BLaER1 treated with 17β-estradiol and CSF1 and Interleukin-3, amounts not matched to agents 10 nM and 100 nM (cell line): ENCODE measurements at regions not wholly inside any gene's neighbourhood (a gene's known extent, or its start where the extent isn't known, plus 50 kb on each side); places are given as distances from the start of the nearest gene placed in this dataset.

Source experiments
- H3K27ac ChIP-seq, 11 experiments: shearing (Covaris generic); formaldehyde crosslinking; 2 replicates each; pipeline ENCODE4 v1.8.1; 2022
- H3K27me3 ChIP-seq, 11 experiments: shearing (Covaris generic); formaldehyde crosslinking; 2 replicates each; pipeline ENCODE4 v1.8.1; 2022
- H3K36me3 ChIP-seq, 11 experiments: shearing (Covaris generic); formaldehyde crosslinking; 2 replicates each; pipeline ENCODE4 v1.8.1; 2022
- H3K4me1 ChIP-seq, 10 experiments: shearing (Covaris generic); formaldehyde crosslinking; 2 replicates each; pipeline ENCODE4 v1.8.1; 2022
- H3K4me2 ChIP-seq, 11 experiments: shearing (Covaris generic); formaldehyde crosslinking; 2 replicates each; pipeline ENCODE4 v1.8.1; 2022
- H3K4me3 ChIP-seq, 10 experiments: shearing (Covaris generic); formaldehyde crosslinking; 2 replicates each; pipeline ENCODE4 v1.8.1; 2022
- H3K9ac ChIP-seq, 11 experiments: shearing (Covaris generic); formaldehyde crosslinking; 2 replicates each; pipeline ENCODE4 v1.8.1; 2022
- H3K9me3 ChIP-seq, 11 experiments: shearing (Covaris generic); formaldehyde crosslinking; replicated peaks in 1 of 11; 2 replicates each; pipeline ENCODE4 v1.8.1; 2022
- H4K20me1 ChIP-seq, 11 experiments: shearing (Covaris generic); formaldehyde crosslinking; 2 replicates each; pipeline ENCODE4 v1.8.1; 2022
- Cebpa-rat ChIP-seq, 11 experiments: shearing (Covaris generic); IDR thresholded peaks; 2 replicates each; pipeline ENCODE4 v1.8.1; 2022

DNA sequence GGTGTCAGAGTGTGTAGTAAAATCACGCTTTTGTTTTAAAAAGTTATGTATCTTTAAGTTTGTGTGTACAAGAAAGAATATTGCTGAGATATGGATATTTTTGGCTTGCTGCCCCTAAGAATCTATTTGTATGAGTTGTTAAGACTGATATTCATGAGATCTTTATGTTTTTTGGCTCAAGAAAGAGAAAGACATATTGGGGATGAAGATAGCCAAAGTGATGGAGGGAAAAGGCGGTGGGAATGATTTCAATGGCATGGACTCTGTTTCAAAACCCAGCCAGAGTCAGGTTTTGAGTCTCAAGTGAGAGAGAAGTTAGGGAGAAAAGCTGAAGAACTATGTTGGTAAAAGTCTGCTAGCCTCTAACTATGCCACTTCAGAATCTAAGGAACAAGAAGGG, 351.7 kb downstream of the PBX1 start:
- Histone ChIP-seq H3K4me3 (no peak overlapping the region), H3K4me1 (no peaks in the 10 kb centered on the region), H3K9me3 (no peaks in the 10 kb centered on the region), H4K20me1 (no peaks in the 10 kb centered on the region), H3K36me3 (no peaks in the 10 kb centered on the region), H3K27me3 (no peaks in the 10 kb centered on the region), H3K4me2 (no peak overlapping the region), H3K9ac (no peak overlapping the region), H3K27ac (no peak overlapping the region)
- TF ChIP-seq Cebpa-rat (IDR thresholded peaks at IDR 0.05): no peak

- TF ChIP-seq Cebpa-rat (IDR thresholded peaks at IDR 0.05): no peak
- no peak overlapping the region for H3K4me3 ChIP-seq
- no peak overlapping the region for H3K9ac ChIP-seq
- no peaks in the 10 kb centered on the region for H3K4me1 ChIP-seq
- no peak overlapping the region for H3K4me2 ChIP-seq
- H3K9me3 ChIP-seq: no peaks in the 10 kb centered on the region
- no peaks in the 10 kb centered on the region for H4K20me1 ChIP-seq
- H3K27me3 ChIP-seq: no peaks in the 10 kb centered on the region
- H3K36me3 ChIP-seq: no peaks in the 10 kb centered on the region
- H3K27ac ChIP-seq: no peak overlapping the region
Measured at GRCh38 chr1:164907666-164908065, 348.7 kb downstream of the PBX1 start.

GRCh38 chr1:164905869-164906268, 346.9 kb downstream of the PBX1 start:
- Histone ChIP-seq H3K9ac (no peak overlapping the region), H4K20me1 (no peaks in the 10 kb centered on the region), H3K4me3 (no peak overlapping the region), H3K27me3 (no peaks in the 10 kb centered on the region), H3K9me3 (no peaks in the 10 kb centered on the region), H3K4me1 (no peaks in the 10 kb centered on the region), H3K36me3 (no peaks in the 10 kb centered on the region), H3K27ac (no peak overlapping the region), H3K4me2 (no peak overlapping the region)
- TF ChIP-seq Cebpa-rat (IDR thresholded peaks at IDR 0.05): no peak

DNA sequence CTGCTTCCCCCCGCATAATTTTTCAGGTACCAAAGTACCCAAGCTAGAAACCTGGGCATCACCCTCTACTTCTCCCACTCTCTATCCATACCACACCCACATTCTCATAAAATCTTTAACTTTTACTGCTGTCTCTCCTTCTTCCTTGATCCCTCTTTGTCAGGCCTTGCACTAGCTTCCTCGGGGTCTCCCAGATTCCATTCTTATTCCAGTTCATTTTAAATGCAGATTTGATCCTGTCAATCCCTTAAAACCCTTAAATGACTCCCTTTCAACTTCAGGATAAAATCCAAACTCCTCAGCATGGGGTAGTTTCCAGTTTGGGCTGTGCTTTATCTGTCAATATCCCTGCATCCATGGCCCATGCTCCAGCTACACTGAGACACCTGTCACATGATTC, 343.5 kb downstream of the PBX1 start:
- H3K4me2 ChIP-seq: no peak overlapping the region
- TF ChIP-seq Cebpa-rat (IDR thresholded peaks at IDR 0.05): no peak
- H3K4me1 ChIP-seq: no peaks in the 10 kb centered on the region
- H3K9ac ChIP-seq: no peak overlapping the region
- H3K36me3 ChIP-seq: no peaks in the 10 kb centered on the region
- H3K9me3 ChIP-seq: peaks cover 0 to 11% (median 7%) of the 10 kb centered on the region in 11 experiments; a peak in 14 of 22 replicates
- no peaks in the 10 kb centered on the region for H3K27me3 ChIP-seq
- no peak overlapping the region for H3K27ac ChIP-seq
- H3K4me3 ChIP-seq: no peak overlapping the region
- no peaks in the 10 kb centered on the region for H4K20me1 ChIP-seq
